GM13977 (cell line): ENCODE measurements at regions not wholly inside any gene's neighbourhood (a gene's known extent, or its start where the extent isn't known, plus 50 kb on each side); places are given as distances from the start of the nearest gene placed in this dataset.
"Not testable (repeated sequence)": the region's sequence is repeated elsewhere in the genome, so short reads cannot be mapped to it uniquely, and the experiment has no call there.

Experiments
- DNase-seq: peaks from one replicate; pipeline ENCODE4 v3.0.0; 2012; ENCODE audit warnings: low spot score
- in situ Hi-C: fragments of 300-500 bp; cut with MboI; formaldehyde crosslinking; loops from one replicate; pipeline ENCODE4 v1.12.0; 2022; ENCODE audit warnings: low sequenced_read_pairs, low pct_unique_long_range_greater_than_20kb, mixed read lengths, inconsistent platforms; ENCODE audit not compliant: unreplicated experiment
- TF ChIP-seq, protein P1 (sequence below): IDR thresholded peaks from 2 replicates; pipeline ENCODE4 v1.5.1; 2012; ENCODE audit warnings: mild to moderate bottlenecking, control low read depth; ENCODE audit not compliant: insufficient read depth; ENCODE audit errors: extremely low read depth, missing control alignments

DNA sequence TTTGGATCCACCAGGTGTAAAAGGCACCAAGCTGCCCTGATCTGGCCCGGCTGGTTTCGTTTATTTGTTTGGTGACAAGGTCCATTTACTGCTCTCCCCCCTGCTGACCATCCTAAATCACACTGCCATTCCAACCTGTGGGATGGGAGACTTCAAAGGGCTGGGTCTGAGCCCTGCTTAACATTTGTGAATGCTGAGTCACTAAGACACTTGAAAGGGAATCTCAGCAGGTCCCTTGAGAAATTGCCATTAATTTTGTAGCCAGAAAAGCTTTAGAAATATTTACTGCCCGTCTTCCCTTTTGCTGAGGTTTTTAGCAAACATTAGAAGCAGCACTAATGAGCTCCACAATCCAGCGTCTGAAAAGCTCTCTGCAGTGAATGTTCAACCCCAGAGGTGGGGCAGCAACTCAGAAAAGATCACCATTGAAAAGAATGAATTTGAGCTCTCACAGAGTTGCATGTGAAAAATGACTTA, 133.8 kb downstream of the ARL4C start:
- DNase-seq = no peak
- TF ChIP-seq, protein P1, sequence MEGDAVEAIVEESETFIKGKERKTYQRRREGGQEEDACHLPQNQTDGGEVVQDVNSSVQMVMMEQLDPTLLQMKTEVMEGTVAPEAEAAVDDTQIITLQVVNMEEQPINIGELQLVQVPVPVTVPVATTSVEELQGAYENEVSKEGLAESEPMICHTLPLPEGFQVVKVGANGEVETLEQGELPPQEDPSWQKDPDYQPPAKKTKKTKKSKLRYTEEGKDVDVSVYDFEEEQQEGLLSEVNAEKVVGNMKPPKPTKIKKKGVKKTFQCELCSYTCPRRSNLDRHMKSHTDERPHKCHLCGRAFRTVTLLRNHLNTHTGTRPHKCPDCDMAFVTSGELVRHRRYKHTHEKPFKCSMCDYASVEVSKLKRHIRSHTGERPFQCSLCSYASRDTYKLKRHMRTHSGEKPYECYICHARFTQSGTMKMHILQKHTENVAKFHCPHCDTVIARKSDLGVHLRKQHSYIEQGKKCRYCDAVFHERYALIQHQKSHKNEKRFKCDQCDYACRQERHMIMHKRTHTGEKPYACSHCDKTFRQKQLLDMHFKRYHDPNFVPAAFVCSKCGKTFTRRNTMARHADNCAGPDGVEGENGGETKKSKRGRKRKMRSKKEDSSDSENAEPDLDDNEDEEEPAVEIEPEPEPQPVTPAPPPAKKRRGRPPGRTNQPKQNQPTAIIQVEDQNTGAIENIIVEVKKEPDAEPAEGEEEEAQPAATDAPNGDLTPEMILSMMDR = no peak
- in situ Hi-C loops = no loop called here

DNA sequence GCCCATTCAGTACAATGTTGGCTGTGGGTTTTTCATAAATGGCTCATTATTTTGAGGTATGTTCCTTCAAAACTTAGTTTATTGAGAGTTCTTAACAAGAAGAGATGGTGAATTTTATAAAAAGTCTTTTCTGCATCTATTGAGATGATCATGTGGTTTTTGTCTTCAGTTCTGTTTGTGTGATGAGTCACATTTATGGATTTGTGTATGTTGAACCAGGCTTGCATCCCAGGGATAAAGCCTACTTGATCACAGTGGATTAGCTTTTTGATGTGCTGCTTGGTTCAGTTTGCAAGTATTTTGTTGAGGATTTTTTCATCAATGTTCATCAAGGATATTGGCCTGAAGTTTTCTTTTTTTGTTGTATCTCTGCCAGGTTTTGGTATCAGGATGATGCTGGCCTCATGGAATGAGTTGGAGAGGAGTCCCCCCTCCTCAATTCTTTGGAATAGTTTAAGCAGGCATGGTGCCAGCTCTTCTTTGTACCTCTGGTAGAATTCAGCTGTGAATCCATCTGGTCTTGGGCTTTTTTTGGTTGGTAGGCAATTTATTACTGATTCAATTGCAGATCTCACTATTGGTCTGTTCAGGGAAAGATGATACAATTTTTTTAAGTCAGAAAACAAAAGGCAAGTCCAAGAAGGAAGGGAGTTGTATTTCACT, 136.4 kb downstream of the ARL4C start:
- DNase-seq, in situ Hi-C loops: not testable (repeated sequence)

DNA sequence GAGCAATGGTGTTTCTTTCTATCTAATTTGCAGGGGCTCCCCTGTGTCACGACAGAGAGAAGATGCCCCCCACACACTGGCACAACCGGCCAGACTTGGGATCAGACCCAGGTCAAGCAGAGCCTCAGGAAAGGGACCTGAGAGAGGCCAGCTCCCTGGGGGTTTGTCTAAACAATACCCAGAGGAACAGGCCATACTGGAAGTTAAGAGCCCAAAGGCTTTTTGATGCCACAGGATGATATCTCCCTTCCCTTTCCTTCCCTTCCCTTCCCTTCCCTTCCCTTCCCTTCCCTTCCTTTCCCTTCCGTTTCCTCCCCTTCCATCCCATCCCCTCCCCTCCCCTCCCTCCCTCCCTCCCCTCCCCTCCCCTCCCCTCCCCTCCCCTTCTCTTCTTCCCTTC, 139.2 kb downstream of the ARL4C start:
- DNase-seq = no peak
- in situ Hi-C loops = no loop called here

DNA sequence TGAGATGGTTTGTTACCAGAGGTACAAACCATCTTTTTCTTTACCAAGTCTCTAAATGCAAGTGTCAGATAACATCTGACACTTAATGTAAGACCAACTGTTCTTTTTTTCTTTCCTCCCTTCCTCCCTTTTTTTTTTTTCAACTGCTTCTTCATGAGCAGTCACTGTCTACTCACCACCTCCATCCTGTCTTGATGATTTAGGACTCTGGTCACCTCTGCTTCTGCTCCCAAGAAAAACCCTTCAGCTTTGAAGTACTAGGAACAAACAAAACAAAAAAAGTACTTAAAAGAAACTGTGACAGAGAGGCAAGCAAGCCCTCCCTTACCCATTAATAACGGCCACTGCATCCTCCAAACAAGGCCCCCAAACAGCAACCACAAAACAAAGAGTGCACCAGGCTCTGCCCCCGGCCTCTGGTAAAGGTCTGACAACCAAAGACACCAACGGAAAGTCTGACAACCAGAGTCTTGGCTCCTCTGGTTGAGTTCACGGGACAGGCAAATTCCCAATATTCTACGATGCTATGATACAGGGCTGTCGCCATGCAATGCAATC, 141.0 kb downstream of the ARL4C start:
- DNase-seq = no peak
- in situ Hi-C loops = no loop called here
- TF ChIP-seq, protein P1 = no peak

More for the DNA sequence above, 139.2 kb downstream of the ARL4C start:
- TF ChIP-seq, protein P1 = no peak

DNA sequence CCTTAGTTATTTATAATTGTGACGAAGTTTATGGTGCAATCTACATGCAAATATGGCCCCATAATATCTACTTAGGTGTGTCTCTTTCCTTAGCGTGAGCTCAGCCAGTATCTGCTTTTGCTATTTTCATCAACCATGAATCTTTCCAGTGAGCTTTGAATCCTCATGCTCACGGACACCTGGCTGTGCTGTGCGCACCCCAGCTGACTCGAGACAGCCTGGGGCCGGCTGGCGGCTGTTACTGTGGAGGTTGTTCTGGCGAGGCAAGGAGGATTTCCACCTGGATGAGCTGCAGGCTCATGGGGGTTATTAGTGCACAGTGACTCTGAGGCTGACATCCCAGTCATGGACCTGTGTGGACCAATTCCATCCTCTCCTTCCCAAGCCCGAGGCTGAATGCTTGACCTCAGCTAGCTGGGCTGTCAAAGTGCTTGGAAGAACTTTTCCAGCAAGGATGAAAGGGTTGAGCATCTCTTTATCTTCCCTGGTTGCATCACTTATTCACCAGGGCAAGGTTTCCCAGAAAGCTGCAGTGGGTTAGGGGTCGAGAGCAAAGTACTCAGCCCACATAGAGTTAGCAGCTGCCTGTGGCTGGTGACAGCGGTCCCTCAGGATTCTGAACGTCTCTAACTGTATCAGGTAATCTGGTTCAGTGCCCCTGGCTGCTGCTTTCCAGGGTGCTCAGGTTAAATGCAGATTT, 141.7 kb downstream of the ARL4C start:
- in situ Hi-C loops = no loop called here
- TF ChIP-seq, protein P1 = no peak
- DNase-seq = no peak

DNA sequence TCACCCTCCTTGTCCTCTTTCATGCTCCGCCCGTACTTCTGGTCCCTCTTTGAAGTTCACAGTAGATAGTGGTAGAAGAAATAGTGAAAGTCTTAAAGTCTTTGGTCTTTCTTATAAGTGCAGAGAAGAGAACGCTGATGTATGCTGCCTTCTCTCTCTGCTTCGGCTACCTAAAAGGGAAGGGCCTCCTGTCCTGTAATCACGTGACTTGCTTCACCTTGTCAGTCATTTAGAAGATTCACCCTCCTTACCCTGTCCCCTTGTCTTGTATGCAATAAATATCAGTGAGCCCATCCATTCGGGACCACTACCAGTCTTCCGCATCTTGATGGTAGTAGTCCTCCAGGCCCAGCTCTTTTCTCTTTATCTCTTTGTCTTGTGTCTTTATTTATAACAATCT, 144.6 kb downstream of the ARL4C start:
- in situ Hi-C loops = no loop called here
- TF ChIP-seq, protein P1 = no peak
- no peak for DNase-seq

DNA sequence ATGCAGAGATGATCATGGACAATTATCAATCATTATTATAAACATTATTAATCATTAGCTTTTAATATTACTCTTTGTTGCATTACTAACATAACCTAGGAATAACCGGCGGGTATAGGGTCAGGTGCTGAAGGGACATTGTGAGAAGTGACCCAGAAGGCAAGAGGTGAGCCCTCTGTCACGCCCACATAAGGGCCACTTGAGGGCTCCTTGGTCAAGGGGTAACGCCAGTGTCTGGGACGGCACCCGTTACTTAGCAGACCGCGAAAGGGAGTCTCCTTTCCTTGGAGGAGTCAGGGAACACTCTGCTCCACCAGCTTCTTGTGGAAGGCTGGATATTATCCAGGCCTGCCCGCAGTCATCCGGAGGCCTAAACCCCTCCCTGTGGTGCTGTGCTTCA, 145.0 kb downstream of the ARL4C start:
- in situ Hi-C loops = not testable (repeated sequence)

More for the DNA sequence above, 145.0 kb downstream of the ARL4C start:
- not testable (repeated sequence) for DNase-seq
